SIG-M5 (cell line): ENCODE measurements at regions not wholly inside any gene's neighbourhood (a gene's known extent, or its start where the extent isn't known, plus 50 kb on each side); places are given as distances from the start of the nearest gene placed in this dataset.

ENCODE experiments used
- DNase-seq: peaks from one replicate; lab custom pipeline; 2025; lab: John Stamatoyannopoulos, UW

- no peak for DNase-seq
These were observed 739.6 kb upstream of the TBX3 start for GRCh38 chr12:115423546-115423987.

GRCh38 chr12:115422845-115423545 is 739.0 kb upstream of the TBX3 start:
- no peak for DNase-seq

GRCh38 chr12:115421796-115422709 is 738.1 kb upstream of the TBX3 start:
- no peak for DNase-seq

DNA sequence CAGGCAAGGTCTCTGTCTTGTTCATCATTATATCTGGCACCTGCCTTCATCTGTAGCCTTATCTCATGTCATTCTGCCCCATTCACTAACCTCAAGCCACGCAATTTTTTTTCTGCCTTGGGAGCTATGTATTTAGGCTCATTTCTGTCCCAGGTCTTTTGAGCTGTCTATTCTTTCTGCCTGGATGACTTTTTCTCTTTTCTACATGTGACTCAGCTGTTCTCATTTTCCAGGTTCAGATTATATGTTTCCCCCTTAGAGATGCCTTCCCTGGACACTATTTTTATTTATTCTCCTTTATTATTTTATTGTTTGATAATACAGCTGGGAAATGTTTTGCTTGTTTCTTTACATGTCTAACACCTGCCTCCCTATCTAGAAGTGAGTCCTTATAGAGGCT is 737.4 kb upstream of the TBX3 start:
- DNase-seq: no peak

DNA sequence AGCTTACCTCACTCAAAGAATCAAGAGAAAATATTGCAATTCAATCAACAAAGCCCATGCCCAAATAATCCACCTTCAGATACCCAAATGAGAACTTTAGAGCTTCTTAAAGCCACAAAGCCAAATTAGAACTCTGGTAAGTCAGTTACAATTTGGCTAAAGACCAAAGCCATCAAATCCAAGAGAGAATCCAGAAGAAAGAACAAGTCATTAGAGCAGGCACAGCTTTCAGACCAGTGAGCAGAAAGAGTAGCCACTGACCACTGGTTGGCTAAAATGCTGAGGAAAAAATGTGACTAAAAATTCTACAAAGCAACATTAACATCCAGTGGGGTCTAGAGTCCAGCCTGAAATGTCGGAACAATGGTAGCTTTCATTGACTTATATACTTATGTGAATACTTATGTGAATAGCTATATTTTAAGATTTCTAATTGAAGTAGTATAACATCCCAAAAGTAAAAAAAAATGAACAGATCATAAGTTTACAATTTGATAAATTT is 735.2 kb upstream of the TBX3 start:
- no peak for DNase-seq

- DNase-seq: no peak
These were observed 733.6 kb upstream of the TBX3 start for GRCh38 chr12:115417610-115418009.

GRCh38 chr12:115416869-115417268 is 732.9 kb upstream of the TBX3 start:
- no peak for DNase-seq

GRCh38 chr12:115413626-115414025 is 729.7 kb upstream of the TBX3 start:
- no peak for DNase-seq

DNA sequence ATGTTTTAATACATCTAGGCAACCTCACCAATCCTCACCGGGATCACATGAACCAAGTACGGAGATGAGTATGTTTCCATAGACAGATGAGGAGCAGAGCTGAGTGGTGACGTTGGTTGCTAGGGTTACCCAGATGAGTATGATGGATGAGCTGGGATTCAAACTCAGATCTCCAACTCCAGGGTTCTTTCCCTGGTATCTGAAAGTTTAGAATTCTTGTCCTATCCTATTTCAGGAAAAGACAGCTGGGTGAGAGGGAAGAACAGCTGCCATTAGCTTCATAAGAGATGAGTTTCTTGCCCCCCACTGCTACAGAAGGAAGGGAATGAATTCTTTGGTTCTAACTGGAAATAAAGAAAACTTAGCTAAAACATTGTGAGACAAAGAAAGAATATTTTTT is 728.9 kb upstream of the TBX3 start:
- DNase-seq: no peak

DNA sequence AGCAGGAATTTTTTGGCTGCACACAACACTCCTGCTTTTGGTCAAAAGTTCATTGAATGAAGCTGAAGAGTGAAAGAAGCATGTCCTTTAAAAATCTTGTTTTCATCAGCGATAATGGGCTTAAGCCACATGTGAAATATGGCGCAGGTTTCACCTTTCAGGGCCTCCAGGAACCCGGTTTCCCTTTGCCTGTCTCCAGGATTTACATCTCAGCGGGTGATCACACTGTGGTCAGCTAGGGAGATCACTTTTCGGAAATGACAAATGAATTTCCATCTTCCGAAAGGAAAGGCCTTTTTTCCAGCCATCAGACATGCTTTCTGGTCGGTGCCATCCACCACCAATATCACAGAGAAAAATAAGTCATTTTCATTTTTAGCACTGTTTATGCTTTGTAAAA is 727.1 kb upstream of the TBX3 start:
- DNase-seq: no peak

GRCh38 chr12:115408642-115409041 is 724.7 kb upstream of the TBX3 start:
- DNase-seq: no peak

GRCh38 chr12:115407723-115408122 is 723.7 kb upstream of the TBX3 start:
- DNase-seq: no peak

- no peak for DNase-seq
These were observed 723.1 kb upstream of the TBX3 start for GRCh38 chr12:115407036-115407435.

DNA sequence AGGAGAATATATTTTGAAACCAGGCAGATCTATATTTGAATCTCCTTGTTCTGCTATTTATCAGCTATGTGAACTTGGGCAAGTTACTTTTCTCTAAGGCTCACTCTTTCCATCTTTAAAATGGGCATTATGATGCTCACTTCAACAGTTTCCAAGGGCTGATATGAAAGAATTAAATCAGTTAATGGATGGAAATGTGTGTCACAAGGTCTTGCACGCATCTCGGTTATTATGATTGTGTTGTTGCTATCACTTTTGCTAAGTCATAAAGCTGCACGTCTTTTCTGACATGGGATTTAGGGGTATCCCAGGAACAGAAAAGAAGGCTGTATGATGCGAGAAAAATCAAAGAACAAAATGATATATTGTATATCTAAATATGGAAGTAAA is 721.5 kb upstream of the TBX3 start:
- DNase-seq: no peak

DNA sequence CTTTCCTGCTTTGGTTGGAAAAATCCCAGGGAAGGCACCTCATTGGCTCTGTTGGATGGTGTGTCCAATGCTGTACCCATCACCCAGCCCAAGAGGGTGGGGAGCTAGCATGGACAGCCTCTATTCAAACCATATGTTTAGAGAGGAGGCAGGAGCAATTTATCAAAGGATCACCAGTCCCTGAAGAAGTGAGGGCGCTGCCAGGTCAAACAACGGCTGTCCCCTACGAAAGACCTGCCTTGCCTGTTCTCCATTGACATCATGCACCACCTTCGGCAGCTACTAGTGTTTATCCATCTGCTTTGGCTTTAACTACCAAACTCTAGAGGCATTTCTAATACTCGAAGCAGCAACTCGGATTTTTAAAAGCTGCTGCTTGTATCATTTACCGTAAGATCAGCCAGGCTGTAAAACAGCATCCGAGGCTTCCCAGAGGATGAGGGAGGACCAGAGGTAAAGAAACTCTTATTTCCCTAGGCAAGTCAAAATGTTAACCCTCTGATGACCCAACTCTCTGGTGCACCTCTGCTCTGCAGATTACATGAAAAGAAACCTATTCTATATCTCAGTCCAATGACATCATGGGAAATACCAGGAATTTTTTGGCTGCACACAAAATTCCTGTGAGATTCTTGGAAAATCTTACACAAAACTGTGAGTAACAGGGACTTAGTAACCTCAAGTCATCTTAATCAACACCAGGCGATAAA is 720.9 kb upstream of the TBX3 start:
- no peak for DNase-seq

DNA sequence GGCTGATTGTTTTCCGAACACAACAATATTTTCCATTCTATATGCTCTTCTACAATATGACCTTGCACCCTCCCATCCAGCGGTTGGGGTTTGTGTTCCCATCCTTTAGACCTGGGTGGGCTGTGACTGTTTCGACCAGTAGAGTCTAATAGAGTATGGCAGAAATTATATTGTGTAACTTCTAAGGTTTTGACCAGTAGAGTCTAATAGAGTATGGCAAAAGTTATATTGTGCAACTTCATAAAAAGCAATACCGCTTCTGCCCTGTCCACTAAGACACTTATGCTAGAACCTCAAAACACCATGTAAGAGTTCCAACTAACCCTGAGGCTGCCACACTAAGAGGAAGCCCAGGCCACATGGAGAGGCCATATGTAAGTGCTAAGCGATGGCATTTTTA is 719.7 kb upstream of the TBX3 start:
- DNase-seq: no peak

GRCh38 chr12:115403253-115403652 is 719.3 kb upstream of the TBX3 start:
- DNase-seq: no peak

DNA sequence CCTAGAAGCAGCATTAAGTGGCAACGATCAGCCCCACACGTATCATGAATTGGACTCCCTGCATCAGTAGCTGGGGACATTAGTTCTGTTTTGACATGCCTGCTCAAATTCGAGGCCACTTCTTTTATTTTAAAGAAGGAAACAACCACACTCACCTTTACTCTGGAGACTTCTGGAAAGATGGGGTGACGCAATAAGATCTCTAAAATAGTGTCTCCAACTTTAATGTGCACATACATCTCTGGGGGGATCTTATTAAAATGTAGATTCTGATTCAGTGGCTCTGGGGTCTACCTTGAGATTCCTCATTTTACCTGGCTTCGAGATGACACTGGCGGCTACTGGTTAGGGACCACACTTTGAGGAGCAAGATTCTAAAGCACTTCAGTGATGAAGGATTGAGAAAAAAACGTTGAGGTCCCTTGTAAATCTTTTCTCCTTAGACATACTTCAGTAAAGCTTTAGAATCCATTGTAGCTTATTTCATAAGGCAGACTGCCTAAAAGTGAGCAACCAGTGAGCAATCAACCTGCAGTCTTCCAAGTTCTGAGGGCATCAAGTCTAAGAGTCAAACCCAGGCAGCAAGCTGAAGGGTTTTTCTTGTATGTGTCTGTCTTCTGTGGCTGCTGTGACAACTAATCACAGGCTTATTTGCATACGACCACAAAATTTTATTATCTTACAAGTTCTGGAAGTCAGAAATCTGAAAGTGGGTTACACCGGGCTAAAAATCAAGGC is 718.6 kb upstream of the TBX3 start:
- DNase-seq: no peak

DNA sequence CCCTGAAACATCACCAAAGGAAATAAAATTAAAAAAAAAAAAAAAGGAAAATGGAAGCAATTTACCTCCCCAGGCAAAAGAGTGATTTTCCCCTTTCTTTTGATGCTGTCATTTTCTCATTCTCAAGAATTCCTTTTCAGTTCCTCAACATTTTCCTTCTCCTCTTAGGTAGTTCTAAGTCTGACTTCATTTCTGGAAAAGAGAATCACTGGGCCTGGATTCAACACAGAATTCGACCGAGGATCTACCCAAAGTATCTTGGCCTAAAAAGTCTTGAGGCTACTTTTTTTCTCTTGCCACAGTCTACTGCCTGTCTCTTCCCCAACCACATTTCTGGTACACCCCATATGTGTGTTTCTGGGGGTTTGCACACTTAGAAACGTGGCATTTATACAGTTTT is 717.8 kb upstream of the TBX3 start:
- DNase-seq: no peak

DNA sequence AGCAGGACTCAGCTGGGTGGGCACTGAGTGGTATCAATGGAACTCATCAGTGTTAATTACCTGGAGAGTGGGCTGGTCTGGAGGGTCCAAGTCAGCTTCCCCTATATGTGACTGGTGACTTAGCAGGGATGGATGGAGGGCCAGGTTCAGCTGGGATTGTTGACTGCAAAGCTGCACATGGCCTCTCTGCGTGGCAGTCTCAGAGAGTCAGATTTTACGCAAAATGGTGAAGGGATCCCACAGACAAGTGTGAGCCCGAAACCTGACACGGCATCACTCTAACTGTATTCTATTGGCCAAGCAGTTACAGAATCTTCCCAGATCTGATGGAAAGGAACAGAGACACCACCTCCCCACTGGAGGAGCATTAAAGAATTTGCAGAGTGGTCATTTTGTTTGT is 716.0 kb upstream of the TBX3 start:
- DNase-seq: no peak

- DNase-seq: no peak
These were observed 714.4 kb upstream of the TBX3 start for GRCh38 chr12:115398311-115398781.

DNA sequence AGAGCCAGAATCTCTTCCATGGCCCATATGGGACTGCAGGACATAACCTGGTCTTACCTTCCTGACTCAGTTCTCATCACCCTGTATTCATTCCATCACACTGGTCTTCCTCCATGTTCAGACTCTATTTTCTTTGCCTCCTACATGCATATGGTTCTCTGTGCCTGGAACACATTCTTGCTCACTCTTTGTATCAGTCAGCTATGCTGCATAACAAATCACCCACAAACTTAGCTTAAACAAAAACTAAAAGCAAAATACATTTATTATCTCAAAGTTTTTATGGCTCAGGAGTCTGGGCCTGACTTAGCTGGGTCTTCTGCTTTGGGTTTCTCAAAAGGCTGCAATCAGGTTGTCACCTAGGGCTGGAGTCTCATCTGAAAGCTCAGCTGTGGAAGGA is 712.6 kb upstream of the TBX3 start:
- DNase-seq: no peak
